WTC11 (cell line): ENCODE measurements at regions not wholly inside any gene's neighbourhood (a gene's known extent, or its start where the extent isn't known, plus 50 kb on each side); places are given as distances from the start of the nearest gene placed in this dataset.

Source experiments
- ATAC-seq: fragments of 200-7000 bp; cut with Tn5 transposase; 2 replicates; pipeline ENCODE4 v1.10.0; 2021; ENCODE audit warnings: mild to moderate bottlenecking, moderate library complexity
- CTCF ChIA-PET: fragments of 300-600 bp; sonication (Branson Sonifier 250); formaldehyde crosslinking; loops from one replicate; lab custom pipeline; 2021; ENCODE audit warnings: antibody characterized with exemption; lab: Charles Lee
- POLR2A ChIA-PET: fragments of 350-600 bp; sonication (Branson Sonifier 250); formaldehyde crosslinking; loops from one replicate; lab custom pipeline; 2021; ENCODE audit warnings: antibody characterized with exemption; lab: Charles Lee
- DNase-seq: peaks from one replicate; pipeline ENCODE4 v3.0.0; 2021; ENCODE audit warnings: low spot score
- H3K27ac Mint-ChIP-seq: 2 replicates; pipeline ENCODE4 v1.8.0; 2021; ENCODE audit warnings: mixed read lengths
- H3K27me3 Mint-ChIP-seq: 2 replicates; pipeline ENCODE4 v1.8.0; 2021; ENCODE audit warnings: low read depth, mild to moderate bottlenecking, moderate library complexity, mixed read lengths
- H3K36me3 Mint-ChIP-seq: 2 replicates; pipeline ENCODE4 v1.8.0; 2021; ENCODE audit warnings: mixed read lengths
- H3K4me1 Mint-ChIP-seq: 2 replicates; pipeline ENCODE4 v1.8.0; 2022; ENCODE audit warnings: mixed read lengths
- H3K4me3 Mint-ChIP-seq: 2 replicates; pipeline ENCODE4 v1.8.0; 2021; ENCODE audit warnings: mild to moderate bottlenecking, moderate library complexity, mixed read lengths
- H3K9me3 Mint-ChIP-seq: 2 replicates; pipeline ENCODE4 v1.8.0; 2021; ENCODE audit warnings: mixed read lengths
- ARID4B ChIP-seq: sonication (generic); formaldehyde crosslinking; IDR thresholded peaks from 2 replicates; pipeline ENCODE4 v1.8.0; 2023; ENCODE audit warnings: missing genetic modification reagents, mild to moderate bottlenecking, borderline replicate concordance
- CDX4 ChIP-seq: fragments of 250-450 bp; sonication (Bioruptor Pico); IDR thresholded peaks from 2 replicates; pipeline ENCODE4 v1.9.0; 2021; ENCODE audit warnings: moderate library complexity, mild to moderate bottlenecking, inconsistent platforms, borderline replicate concordance
- FOXK1 ChIP-seq: sonication (generic); formaldehyde crosslinking; IDR thresholded peaks from 2 replicates; pipeline ENCODE4 v1.8.0; 2022; ENCODE audit warnings: mild to moderate bottlenecking, moderate library complexity, missing genetic modification reagents
- FOXP1 ChIP-seq: sonication (generic); formaldehyde crosslinking; IDR thresholded peaks from 2 replicates; pipeline ENCODE4 v1.8.0; 2022; ENCODE audit warnings: missing genetic modification reagents, mild to moderate bottlenecking, moderate library complexity, borderline replicate concordance
- GABPB1 ChIP-seq: sonication (generic); formaldehyde crosslinking; IDR thresholded peaks from 2 replicates; pipeline ENCODE4 v1.8.1; 2023; ENCODE audit warnings: mild to moderate bottlenecking, missing genetic modification reagents
- GRHL2 ChIP-seq: fragments of 250-450 bp; sonication (Bioruptor Pico); IDR thresholded peaks from 2 replicates; pipeline ENCODE4 v1.8.0; 2022; ENCODE audit warnings: mild to moderate bottlenecking, moderate library complexity; ENCODE audit not compliant: insufficient replicate concordance, severe bottlenecking
- GTF2I ChIP-seq: fragments of 250-450 bp; sonication (Bioruptor Pico); conservative IDR thresholded peaks from 2 replicates; pipeline ENCODE4 v1.4.0; 2021; ENCODE audit warnings: mild to moderate bottlenecking
- JUN ChIP-seq: sonication (generic); formaldehyde crosslinking; IDR thresholded peaks from 2 replicates; pipeline ENCODE4 v1.8.0; 2023; ENCODE audit warnings: mild to moderate bottlenecking, missing genetic modification reagents
- KAT7 ChIP-seq: sonication (generic); formaldehyde crosslinking; IDR thresholded peaks from 2 replicates; pipeline ENCODE4 v1.8.1; 2023; ENCODE audit warnings: missing genetic modification reagents, mild to moderate bottlenecking, borderline replicate concordance
- NFATC4 ChIP-seq: fragments of 250-450 bp; sonication (Bioruptor Pico); IDR thresholded peaks from 2 replicates; pipeline ENCODE4 v1.9.0; 2021; ENCODE audit warnings: mild to moderate bottlenecking
- NR3C1 ChIP-seq: sonication (generic); formaldehyde crosslinking; conservative IDR thresholded peaks from 2 replicates; pipeline ENCODE4 v1.8.1; 2023; ENCODE audit warnings: low read depth, mild to moderate bottlenecking, missing genetic modification reagents
- PRRX2 ChIP-seq: fragments of 250-450 bp; sonication (Bioruptor Pico); IDR thresholded peaks from 2 replicates; pipeline ENCODE4 v1.8.0; 2021; ENCODE audit warnings: mild to moderate bottlenecking
- RORB ChIP-seq: fragments of 250-450 bp; sonication (Bioruptor Pico); IDR thresholded peaks from 2 replicates; pipeline ENCODE4 v1.9.0; 2021; ENCODE audit warnings: mild to moderate bottlenecking
- SMAD3 ChIP-seq: sonication (generic); formaldehyde crosslinking; IDR thresholded peaks from 2 replicates; pipeline ENCODE4 v1.8.0; 2022; ENCODE audit warnings: missing genetic modification reagents, mild to moderate bottlenecking, borderline replicate concordance
- SOX15 ChIP-seq: fragments of 250-450 bp; sonication (Bioruptor Pico); IDR thresholded peaks from 2 replicates; pipeline ENCODE4 v1.9.0; 2021; ENCODE audit warnings: mild to moderate bottlenecking
- TEAD1 ChIP-seq: sonication (generic); formaldehyde crosslinking; IDR thresholded peaks from 2 replicates; pipeline ENCODE4 v1.8.0; 2022; ENCODE audit warnings: mild to moderate bottlenecking, missing genetic modification reagents
- TP53 ChIP-seq: sonication (generic); formaldehyde crosslinking; IDR thresholded peaks from 2 replicates; pipeline ENCODE4 v1.8.1; 2023; ENCODE audit warnings: mild to moderate bottlenecking, missing genetic modification reagents
- ZNF396 ChIP-seq: fragments of 250-450 bp; sonication (Bioruptor Pico); IDR thresholded peaks from 2 replicates; pipeline ENCODE4 v1.8.0; 2021; ENCODE audit warnings: mild to moderate bottlenecking, moderate library complexity, borderline replicate concordance
- ZNF423 ChIP-seq: fragments of 250-450 bp; sonication (Bioruptor Pico); IDR thresholded peaks from 2 replicates; pipeline ENCODE4 v2.1.2; 2022; ENCODE audit warnings: mild to moderate bottlenecking, moderate library complexity
- ZNF671 ChIP-seq: fragments of 250-450 bp; sonication (Bioruptor Pico); IDR thresholded peaks from 2 replicates; pipeline ENCODE4 v1.8.0; 2021; ENCODE audit warnings: mild to moderate bottlenecking
- TF ChIP-seq, protein P1 (sequence below): fragments of 250-450 bp; sonication (Bioruptor Pico); IDR thresholded peaks from 2 replicates; pipeline ENCODE4 v1.9.0; 2021; ENCODE audit warnings: mild to moderate bottlenecking
- TF ChIP-seq, protein P2 (sequence below): sonication (generic); formaldehyde crosslinking; IDR thresholded peaks from 2 replicates; pipeline ENCODE4 v1.8.1; 2023; ENCODE audit warnings: mild to moderate bottlenecking, moderate library complexity, missing genetic modification reagents
- TF ChIP-seq, protein P3 (sequence below): fragments of 250-450 bp; sonication (Bioruptor Pico); IDR thresholded peaks from 2 replicates; pipeline ENCODE4 v1.9.0; 2021; ENCODE audit warnings: mild to moderate bottlenecking
- TF ChIP-seq, protein P4 (sequence below): sonication (generic); formaldehyde crosslinking; IDR thresholded peaks from 2 replicates; pipeline ENCODE4 v1.8.0; 2023; ENCODE audit warnings: missing genetic modification reagents
- TF ChIP-seq, protein P5 (sequence below): sonication (generic); formaldehyde crosslinking; IDR thresholded peaks from 2 replicates; pipeline ENCODE4 v1.8.0; 2022; ENCODE audit warnings: mild to moderate bottlenecking, missing genetic modification reagents

DNA sequence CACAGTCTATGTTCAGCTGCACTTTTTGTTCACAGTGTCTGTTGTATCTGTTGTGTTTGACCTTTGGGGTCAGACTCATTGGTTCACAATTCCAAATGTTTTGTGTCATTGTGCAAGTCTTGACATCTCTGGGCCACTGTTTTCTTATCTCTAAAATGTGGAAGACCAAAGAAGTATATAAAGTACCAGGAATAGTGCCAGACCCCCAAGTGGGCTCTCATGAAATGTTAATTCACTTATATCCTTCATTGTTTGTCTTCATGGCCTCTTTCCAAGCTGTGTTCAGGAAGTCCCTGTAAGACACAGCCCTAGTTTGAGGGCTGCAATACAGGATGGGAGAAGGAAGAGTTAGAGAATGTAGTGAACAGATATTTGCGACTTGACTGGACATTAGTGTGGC, 468.3 kb upstream of the BOD1L1 start:
- Mint-ChIP-seq H3K9me3 (peaks cover 16% of the 10 kb centered on the region), H3K27ac (no peak overlapping the region), H3K4me1 (peaks cover 9% of the 10 kb centered on the region), H3K27me3 (no peaks in the 10 kb centered on the region; the same call in 1 of the 2 replicates), H3K4me3 (no peak overlapping the region), H3K36me3 (peaks cover 5% of the 10 kb centered on the region)
- no peak for TF ChIP-seq FOXP1 (CRISPR knock-in tag)
- TF ChIP-seq, protein P1, sequence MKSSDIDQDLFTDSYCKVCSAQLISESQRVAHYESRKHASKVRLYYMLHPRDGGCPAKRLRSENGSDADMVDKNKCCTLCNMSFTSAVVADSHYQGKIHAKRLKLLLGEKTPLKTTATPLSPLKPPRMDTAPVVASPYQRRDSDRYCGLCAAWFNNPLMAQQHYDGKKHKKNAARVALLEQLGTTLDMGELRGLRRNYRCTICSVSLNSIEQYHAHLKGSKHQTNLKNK (CRISPR knock-in tag) = no peak
- TF ChIP-seq, protein P2, sequence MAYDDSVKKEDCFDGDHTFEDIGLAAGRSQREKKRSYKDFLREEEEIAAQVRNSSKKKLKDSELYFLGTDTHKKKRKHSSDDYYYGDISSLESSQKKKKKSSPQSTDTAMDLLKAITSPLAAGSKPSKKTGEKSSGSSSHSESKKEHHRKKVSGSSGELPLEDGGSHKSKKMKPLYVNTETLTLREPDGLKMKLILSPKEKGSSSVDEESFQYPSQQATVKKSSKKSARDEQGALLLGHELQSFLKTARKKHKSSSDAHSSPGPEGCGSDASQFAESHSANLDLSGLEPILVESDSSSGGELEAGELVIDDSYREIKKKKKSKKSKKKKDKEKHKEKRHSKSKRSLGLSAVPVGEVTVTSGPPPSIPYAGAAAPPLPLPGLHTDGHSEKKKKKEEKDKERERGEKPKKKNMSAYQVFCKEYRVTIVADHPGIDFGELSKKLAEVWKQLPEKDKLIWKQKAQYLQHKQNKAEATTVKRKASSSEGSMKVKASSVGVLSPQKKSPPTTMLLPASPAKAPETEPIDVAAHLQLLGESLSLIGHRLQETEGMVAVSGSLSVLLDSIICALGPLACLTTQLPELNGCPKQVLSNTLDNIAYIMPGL (CRISPR knock-in tag) = no peak
- TF ChIP-seq KAT7 = no peak
- TF ChIP-seq ZNF423 (CRISPR knock-in tag) = no peak
- TF ChIP-seq SMAD3 = no peak
- no peak for TF ChIP-seq GTF2I
- TF ChIP-seq, protein P3, sequence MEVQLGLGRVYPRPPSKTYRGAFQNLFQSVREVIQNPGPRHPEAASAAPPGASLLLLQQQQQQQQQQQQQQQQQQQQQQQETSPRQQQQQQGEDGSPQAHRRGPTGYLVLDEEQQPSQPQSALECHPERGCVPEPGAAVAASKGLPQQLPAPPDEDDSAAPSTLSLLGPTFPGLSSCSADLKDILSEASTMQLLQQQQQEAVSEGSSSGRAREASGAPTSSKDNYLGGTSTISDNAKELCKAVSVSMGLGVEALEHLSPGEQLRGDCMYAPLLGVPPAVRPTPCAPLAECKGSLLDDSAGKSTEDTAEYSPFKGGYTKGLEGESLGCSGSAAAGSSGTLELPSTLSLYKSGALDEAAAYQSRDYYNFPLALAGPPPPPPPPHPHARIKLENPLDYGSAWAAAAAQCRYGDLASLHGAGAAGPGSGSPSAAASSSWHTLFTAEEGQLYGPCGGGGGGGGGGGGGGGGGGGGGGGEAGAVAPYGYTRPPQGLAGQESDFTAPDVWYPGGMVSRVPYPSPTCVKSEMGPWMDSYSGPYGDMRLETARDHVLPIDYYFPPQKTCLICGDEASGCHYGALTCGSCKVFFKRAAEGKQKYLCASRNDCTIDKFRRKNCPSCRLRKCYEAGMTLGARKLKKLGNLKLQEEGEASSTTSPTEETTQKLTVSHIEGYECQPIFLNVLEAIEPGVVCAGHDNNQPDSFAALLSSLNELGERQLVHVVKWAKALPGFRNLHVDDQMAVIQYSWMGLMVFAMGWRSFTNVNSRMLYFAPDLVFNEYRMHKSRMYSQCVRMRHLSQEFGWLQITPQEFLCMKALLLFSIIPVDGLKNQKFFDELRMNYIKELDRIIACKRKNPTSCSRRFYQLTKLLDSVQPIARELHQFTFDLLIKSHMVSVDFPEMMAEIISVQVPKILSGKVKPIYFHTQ (CRISPR knock-in tag) = no peak
- no peak for TF ChIP-seq JUN (CRISPR knock-in tag)
- no peak for TF ChIP-seq PRRX2
- TF ChIP-seq, protein P4, sequence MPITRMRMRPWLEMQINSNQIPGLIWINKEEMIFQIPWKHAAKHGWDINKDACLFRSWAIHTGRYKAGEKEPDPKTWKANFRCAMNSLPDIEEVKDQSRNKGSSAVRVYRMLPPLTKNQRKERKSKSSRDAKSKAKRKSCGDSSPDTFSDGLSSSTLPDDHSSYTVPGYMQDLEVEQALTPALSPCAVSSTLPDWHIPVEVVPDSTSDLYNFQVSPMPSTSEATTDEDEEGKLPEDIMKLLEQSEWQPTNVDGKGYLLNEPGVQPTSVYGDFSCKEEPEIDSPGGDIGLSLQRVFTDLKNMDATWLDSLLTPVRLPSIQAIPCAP = no peak
- no peak for TF ChIP-seq FOXK1
- no peak for TF ChIP-seq ZNF396
- TF ChIP-seq SOX15 (CRISPR knock-in tag) = no peak
- no peak for TF ChIP-seq ZNF671 (CRISPR knock-in tag)
- TF ChIP-seq GABPB1 (CRISPR knock-in tag) = no peak
- DNase-seq = no peak
- POLR2A ChIA-PET = no interaction called here
- CTCF ChIA-PET = no interaction called here
- ATAC-seq = no peak

DNA sequence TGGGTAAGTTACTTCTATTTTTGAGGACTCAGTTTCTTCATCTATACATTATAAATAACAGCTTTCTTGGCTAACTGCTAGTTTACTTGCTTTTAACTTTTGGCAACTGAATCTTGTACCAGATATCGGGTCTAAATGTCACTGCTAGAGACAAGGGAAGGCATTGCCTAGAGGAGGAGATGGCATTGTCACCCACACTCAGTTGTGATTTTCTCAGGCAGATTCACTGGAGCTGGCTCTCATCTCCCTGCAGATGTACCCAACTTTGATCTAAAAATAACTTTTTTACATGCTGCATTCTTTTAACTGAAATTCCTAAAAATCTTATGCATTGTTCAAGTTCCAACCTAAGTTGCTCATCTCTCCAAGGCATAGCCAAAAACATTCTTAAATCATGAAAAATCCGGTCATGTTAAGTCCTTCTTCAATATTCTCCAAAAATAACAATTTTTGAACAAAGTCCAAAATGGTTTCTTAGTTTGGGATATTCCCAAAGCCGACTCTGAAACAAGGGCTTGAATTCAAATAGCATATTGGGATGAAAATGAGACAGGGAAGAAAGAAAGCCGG, 469.0 kb upstream of the BOD1L1 start:
- no peak overlapping the region for H3K4me3 Mint-ChIP-seq
- no peak overlapping the region for H3K27ac Mint-ChIP-seq
- H3K27me3 Mint-ChIP-seq = no peaks in the 10 kb centered on the region; the same call in 1 of the 2 replicates
- peaks cover 2% of the 10 kb centered on the region for H3K36me3 Mint-ChIP-seq
- ATAC-seq = no peak
- H3K9me3 Mint-ChIP-seq = peaks cover 9% of the 10 kb centered on the region
- no peak for DNase-seq
- ChIA-PET POLR2A (no interaction called here), CTCF (no interaction called here)
- peaks cover 9% of the 10 kb centered on the region for H3K4me1 Mint-ChIP-seq
- TF ChIP-seq, protein P5, sequence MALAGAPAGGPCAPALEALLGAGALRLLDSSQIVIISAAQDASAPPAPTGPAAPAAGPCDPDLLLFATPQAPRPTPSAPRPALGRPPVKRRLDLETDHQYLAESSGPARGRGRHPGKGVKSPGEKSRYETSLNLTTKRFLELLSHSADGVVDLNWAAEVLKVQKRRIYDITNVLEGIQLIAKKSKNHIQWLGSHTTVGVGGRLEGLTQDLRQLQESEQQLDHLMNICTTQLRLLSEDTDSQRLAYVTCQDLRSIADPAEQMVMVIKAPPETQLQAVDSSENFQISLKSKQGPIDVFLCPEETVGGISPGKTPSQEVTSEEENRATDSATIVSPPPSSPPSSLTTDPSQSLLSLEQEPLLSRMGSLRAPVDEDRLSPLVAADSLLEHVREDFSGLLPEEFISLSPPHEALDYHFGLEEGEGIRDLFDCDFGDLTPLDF (CRISPR knock-in tag) = no peak
- TF ChIP-seq CDX4 (no peak), GRHL2 (no peak), ARID4B (CRISPR knock-in tag) (no peak), NFATC4 (no peak), NR3C1 (CRISPR knock-in tag) (no peak), TEAD1 (CRISPR knock-in tag) (no peak), TP53 (CRISPR knock-in tag) (no peak), SOX15 (CRISPR knock-in tag) (no peak), RORB (CRISPR knock-in tag) (no peak)
